ELR (cell line): ENCODE measurements at regions not wholly inside any gene's neighbourhood (a gene's known extent, or its start where the extent isn't known, plus 50 kb on each side); places are given as distances from the start of the nearest gene placed in this dataset.

Source experiments
- DNase-seq: peaks from one replicate; pipeline ENCODE4 v3.0.0-alpha.2; 2015; ENCODE audit warnings: low read depth

- no peak for DNase-seq
Observed at GRCh38 chr2:2524348-2524941, 193.4 kb upstream of the MYT1L start.

DNA sequence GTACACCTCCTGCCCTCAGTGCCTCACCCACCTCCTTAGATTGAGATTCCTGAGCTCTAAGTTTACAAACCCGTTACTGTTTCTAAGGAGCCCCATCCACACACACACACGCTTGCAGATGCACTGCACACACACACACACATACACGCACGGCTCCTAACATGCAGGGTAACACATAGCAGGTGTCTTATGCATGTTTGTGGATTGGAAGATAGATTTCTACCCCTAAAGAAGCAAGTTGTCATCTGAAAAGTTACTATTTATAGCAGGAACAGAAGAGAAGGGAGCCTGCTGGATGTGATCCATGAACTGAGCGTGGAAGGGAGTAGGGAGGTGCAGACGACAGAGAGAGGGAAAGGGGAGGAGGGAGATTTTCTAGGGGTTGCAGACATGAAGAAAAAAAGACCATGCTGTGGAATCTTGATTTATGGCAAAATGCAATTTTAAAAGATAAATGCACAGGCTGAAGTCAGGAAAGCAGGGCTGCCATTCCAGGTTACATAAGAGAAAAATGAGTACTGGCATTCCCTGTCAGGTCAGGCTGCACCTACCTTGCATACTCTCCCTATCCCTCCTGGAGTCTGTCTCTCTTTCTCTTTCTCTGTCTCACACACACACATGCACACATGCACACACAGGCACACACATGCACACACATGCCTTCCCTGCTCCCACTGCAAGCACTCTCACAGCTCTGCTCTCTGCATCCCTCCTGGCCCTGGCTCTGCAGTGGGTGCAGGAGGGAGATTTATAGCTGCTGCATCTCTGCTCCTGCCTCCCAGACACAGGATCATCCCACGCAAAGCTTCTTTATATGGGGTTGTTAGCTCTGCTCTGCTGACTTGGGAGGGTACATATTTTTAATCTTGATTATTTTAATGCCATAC lies 192.6 kb upstream of the MYT1L start:
- DNase-seq: no peak

- DNase-seq: no peak
Observed at GRCh38 chr2:2520401-2520811, 189.3 kb upstream of the MYT1L start.

GRCh38 chr2:2519381-2519780 lies 188.3 kb upstream of the MYT1L start:
- DNase-seq: no peak

DNA sequence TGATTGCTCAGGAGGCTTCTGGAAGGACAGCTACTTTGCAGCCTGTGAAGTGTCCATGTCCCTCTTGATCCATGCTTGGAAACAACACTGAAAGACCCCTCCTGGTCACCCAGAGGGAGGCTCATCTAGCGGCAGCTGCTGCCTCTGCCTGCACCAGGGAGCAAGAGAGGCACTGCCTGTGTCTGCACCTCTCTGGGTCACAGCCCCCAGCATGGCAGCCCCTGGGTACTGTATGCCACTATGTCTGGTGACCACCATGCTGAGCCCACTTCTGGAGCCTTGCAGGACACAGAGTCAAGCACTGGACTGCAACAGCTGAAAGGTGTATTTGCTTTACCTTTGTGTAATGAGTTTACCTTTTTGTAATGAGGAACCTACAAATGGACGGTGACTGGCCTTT lies 186.3 kb upstream of the MYT1L start:
- no peak for DNase-seq

- no peak for DNase-seq
Observed at GRCh38 chr2:2516386-2516785, 185.3 kb upstream of the MYT1L start.

- DNase-seq: no peak
Observed at GRCh38 chr2:2512931-2513330, 181.9 kb upstream of the MYT1L start.

DNA sequence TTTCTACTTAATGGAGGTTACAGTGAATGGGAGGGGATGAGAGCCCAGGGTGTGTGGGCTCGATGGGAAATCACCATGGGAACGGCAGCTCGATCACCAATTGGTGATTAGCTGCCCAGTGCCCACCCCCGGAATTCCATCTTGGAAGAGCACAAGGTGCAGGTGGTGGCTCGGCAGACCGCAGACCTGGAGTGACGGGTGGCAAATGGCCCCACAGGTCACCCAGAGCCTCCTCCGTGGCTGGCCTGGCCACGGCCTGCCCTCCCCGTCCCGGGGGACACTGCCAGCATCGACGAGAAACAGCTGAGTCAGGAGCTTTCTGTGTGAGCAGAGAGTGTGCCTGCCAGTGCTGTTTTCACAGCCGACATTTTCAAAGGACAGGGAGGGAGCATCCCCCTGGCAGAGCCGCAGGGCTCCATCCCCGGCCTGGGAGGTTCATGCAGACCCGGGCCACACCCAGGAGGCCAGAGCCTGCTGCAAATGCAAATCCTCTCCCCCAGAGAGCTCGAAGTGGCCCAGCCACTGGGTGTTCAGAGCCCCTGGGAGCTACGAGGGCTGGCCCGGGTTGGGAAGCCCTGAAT lies 176.4 kb upstream of the MYT1L start:
- DNase-seq: no peak

- no peak for DNase-seq
Observed at GRCh38 chr2:2506536-2506935, 175.5 kb upstream of the MYT1L start.

DNA sequence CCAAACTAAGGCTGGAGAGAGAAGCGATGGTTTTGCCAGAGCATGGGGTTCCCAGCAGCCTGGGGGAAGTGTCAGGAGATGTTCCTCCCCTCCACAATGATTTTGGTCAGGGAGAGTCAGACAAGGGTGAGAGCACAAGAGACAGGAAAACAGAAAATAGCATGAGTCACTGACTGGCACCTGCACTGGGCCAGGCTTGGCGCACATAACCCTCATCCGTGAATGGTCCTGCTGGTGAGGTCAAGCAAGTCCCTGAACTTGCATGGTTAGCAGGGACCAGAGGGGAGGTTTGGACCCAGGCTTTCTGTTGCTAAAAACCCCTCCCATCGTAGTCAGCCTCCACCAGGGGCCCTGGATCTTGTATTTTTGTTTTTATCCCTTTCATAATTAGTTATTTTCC lies 174.5 kb upstream of the MYT1L start:
- DNase-seq: no peak

DNA sequence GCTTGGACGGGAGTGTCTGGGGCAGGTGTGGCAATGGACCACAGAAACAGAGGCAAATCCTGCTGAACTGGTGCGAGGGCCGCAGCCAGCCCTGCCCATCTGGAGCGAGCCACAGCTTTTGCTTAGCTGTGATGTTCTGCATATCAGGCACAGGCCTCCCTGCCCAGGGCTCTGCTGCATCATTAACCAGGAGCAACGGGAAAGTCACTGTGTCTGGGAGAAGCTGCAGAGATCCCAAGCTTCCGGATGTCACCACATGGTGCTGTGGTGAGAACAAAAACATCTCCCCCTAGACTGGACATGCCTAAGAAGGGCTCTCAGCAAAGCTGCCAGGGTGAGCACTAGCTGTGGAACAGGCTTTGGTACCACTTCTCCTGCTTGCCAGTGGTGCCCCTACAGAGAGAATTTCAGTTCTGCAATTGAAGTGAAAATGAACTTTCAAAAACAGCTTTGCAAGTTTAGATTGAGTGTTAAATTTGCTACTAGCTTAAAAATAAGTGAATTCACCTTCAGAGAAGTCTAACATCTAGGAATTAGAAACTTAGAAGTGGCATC lies 172.9 kb upstream of the MYT1L start:
- no peak for DNase-seq

- no peak for DNase-seq
Observed at GRCh38 chr2:2502201-2502549, 171.1 kb upstream of the MYT1L start.

- no peak for DNase-seq
Observed at GRCh38 chr2:2501454-2502200, 170.6 kb upstream of the MYT1L start.

DNA sequence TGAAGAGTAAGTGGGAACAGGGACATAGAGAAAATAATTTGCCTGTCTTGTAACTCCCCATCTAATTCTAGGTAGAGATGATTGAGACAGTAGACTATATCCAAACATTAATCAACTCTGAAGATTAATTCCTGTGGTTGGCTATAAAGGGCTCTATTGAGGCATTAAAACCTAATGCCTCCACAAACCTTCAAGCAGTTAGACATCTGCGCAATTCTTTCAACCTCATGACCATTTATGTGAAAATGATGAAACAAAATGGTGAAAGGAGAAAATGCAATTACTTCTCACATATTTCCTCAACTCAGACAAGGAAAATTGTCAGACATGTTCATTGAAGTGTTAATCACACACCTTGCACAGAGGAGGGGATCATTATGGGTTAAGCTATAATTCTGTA lies 164.5 kb upstream of the MYT1L start:
- no peak for DNase-seq

DNA sequence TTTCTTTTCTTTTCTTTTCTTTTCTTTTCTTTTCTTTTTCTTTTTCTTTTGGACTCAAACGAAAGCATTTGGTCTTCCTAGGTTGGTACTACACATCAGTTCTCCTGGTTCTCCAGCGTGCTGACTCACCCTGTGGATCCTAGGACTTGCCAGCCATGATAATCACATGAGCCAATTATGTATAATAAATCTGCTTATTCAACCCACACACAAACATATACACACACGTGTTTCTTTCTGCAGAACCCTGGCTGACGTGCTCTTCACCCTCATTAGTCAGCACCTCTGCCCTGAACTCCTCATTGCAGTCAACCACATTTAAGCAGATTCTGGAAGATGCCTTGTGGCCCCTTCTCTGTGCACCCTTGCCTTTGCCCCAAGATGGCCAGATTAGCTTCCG lies 162.4 kb upstream of the MYT1L start:
- no peak for DNase-seq

GRCh38 chr2:2492800-2493199 lies 161.7 kb upstream of the MYT1L start:
- no peak for DNase-seq

DNA sequence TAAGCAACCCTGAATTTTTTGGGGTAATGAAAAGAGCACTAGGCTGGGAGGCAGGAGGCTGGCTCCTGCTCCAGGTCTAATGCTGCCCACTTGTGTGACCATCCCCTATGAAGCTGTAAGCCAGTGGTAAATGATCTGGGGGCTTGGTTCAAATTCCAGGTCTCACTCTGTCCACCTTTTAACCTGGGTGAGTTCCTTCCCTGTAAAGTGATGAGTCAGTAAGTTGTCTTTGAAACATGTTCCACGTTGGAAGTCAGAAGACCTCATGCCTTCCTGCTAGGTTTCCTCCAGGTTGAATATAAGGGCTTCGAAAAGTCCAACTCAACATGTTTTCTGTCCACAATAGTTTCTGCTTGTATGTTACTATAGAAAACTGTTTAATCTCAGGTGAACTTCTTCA lies 160.9 kb upstream of the MYT1L start:
- no peak for DNase-seq

DNA sequence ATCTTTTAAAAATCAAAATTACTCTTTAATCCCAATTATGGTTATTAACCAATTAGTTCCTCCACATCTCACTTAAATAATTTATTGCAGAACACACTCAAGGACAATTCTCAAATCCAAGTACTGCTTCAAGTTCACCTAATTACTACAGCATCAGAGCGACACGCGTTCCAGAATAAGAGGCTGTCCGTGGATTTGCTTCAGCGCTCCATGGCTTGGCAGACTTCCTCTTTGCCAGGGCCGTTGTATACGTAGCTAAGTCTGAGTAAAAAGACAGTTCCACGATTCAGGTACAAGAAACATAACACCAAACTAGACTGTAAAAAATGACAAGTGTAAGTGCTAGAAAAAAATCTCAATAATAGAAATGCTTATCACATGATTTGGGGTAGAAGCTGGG lies 153.2 kb upstream of the MYT1L start:
- DNase-seq: no peak

DNA sequence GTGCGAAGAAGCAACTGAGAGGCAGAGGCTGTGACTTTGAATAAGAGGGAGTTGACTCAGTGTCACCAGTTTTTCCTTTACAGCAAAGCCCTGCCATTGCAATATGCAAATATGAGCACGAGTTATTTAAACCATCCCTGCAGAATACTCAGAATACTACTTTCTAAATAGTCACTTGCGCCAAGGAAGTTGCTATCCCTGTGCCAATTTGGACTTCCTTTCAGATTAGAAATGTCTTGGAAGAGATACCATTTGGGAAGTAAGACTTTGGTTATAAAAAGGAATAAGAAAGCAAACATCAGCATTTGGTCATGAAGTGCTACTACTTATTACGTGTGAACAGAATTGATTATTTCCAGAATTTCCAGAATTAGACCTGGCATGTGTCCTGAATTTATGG lies 151.8 kb upstream of the MYT1L start:
- DNase-seq: no peak

- DNase-seq: no peak
Observed at GRCh38 chr2:2472881-2473280, 141.8 kb upstream of the MYT1L start.

DNA sequence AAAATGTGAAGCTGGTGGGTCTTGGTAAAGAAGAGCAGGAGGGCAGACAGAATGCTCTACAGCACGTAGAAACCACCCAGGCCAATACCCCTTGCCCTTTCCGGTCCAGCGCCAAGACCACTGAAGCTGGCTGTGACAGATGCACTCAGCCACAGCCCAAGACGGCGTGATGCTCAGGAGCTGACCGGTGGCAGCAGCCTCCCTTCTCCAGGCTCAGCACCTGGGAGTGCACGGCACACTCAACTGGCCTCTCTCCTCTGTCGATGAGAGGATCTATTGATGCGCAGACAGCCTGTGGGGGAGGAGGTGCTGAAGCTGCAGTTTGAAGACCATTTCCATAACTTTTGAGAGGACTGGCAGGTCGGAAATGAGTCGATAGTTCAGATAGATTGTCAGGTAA lies 141.0 kb upstream of the MYT1L start:
- no peak for DNase-seq

- DNase-seq: no peak
Observed at GRCh38 chr2:2466534-2466933, 135.5 kb upstream of the MYT1L start.

DNA sequence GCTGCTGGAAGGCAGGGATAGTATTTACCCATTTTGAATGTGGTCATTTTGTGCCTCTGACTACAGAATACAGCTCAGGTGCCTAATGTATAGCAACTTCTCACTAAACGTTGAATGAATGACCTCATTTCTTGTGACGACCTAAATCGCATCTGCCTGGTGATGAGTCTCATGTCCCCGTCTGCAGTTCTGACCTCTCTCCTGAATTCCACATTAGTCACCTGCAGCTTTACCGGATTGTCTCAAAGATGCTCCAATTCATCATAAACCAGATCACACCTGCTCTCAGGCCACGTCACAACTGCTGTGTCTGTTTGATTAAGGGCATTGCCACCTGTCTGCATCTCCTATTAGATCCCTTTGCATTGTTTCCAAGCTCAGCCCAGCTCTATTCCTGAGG lies 133.6 kb upstream of the MYT1L start:
- DNase-seq: no peak
